GM12878 (cell line): ENCODE measurements at regions not wholly inside any gene's neighbourhood (a gene's known extent, or its start where the extent isn't known, plus 50 kb on each side); places are given as distances from the start of the nearest gene placed in this dataset.

Source experiments
- BHLHE40 ChIP-seq, 2 experiments: fragments of 450-650 bp in 1 of 2; IDR thresholded peaks; 2 replicates each; pipeline ENCODE4 v1.6.1; 2011 to 2017; ENCODE audit warnings: low read depth in 2 of 2, borderline replicate concordance in 1 of 2, improper control_type of control experiment in 1 of 2, low read length in 1 of 2, mild to moderate bottlenecking in 1 of 2
- BMI1 ChIP-seq: fragments of 450-650 bp; IDR thresholded peaks from 2 replicates; pipeline ENCODE4 v1.6.1; 2016; ENCODE audit warnings: mild to moderate bottlenecking, moderate library complexity, borderline replicate concordance
- CEBPB ChIP-seq, 2 experiments: fragments of 150-350 bp in 1 of 2; IDR thresholded peaks; 2 replicates each; pipeline ENCODE4 v1.6.1; 2012 to 2014; ENCODE audit warnings: low read depth in 2 of 2, low read length in 2 of 2, borderline replicate concordance in 1 of 2, inconsistent platforms in 1 of 2
- EGR1 ChIP-seq, 2 experiments: IDR thresholded peaks; 1 replicate in 1 of 2; 2 replicates in 1 of 2; pipeline ENCODE4 v1.6.1; 2011 to 2012; ENCODE audit warnings: low read depth in 2 of 2, low read length in 2 of 2, borderline replicate concordance in 1 of 2, mild to moderate bottlenecking in 1 of 2, moderate library complexity in 1 of 2
- EZH2 ChIP-seq: IDR thresholded peaks from 2 replicates; pipeline ENCODE4 v1.6.1; 2012; ENCODE audit warnings: low read depth, mild to moderate bottlenecking, control low read depth, inconsistent platforms, low read length, borderline replicate concordance; ENCODE audit not compliant: control insufficient read depth
- IRF3 ChIP-seq: fragments of 450-650 bp; IDR thresholded peaks from 2 replicates; pipeline ENCODE4 v1.6.1; 2014; ENCODE audit warnings: mild to moderate bottlenecking
- KAT2A ChIP-seq: conservative IDR thresholded peaks from 2 replicates; pipeline ENCODE4 v1.6.1; 2011; ENCODE audit warnings: low read depth, low read length; ENCODE audit not compliant: control insufficient read depth
- KDM1A ChIP-seq: fragments of 200-600 bp; sonication (generic); IDR thresholded peaks from 2 replicates; pipeline ENCODE4 v1.6.1; 2016; ENCODE audit warnings: borderline replicate concordance
- MEF2B ChIP-seq: fragments of 450-650 bp; IDR thresholded peaks from 2 replicates; pipeline ENCODE4 v1.6.1; 2018; ENCODE audit warnings: mild to moderate bottlenecking, moderate library complexity; ENCODE audit not compliant: partially characterized antibody, poor library complexity, severe bottlenecking
- NFYB ChIP-seq: IDR thresholded peaks from 2 replicates; pipeline ENCODE4 v1.6.1; 2011; ENCODE audit warnings: low read depth, mild to moderate bottlenecking, low read length, improper control_type of control experiment, moderate library complexity; ENCODE audit not compliant: insufficient read depth
- NR2C1 ChIP-seq: fragments of 450-650 bp; IDR thresholded peaks from 2 replicates; pipeline ENCODE4 v1.6.1; 2017; ENCODE audit warnings: antibody characterized with exemption, mild to moderate bottlenecking, moderate library complexity
- PAX5 ChIP-seq: IDR thresholded peaks from 2 replicates; pipeline ENCODE4 v1.6.1; 2011; ENCODE audit warnings: low read depth, low read length, borderline replicate concordance
- PML ChIP-seq: IDR thresholded peaks from 2 replicates; pipeline ENCODE4 v1.6.1; 2012; ENCODE audit warnings: low read length, inconsistent platforms
- RCOR1 ChIP-seq: conservative IDR thresholded peaks from 2 replicates; pipeline ENCODE4 v1.6.1; 2012; ENCODE audit warnings: low read depth, low read length, improper control_type of control experiment
- SIN3A ChIP-seq: IDR thresholded peaks from 2 replicates; pipeline ENCODE4 v1.6.1; 2012; ENCODE audit warnings: low read depth, low read length, improper control_type of control experiment
- SIX5 ChIP-seq: IDR thresholded peaks from 2 replicates; pipeline ENCODE4 v1.6.1; 2011; ENCODE audit warnings: mild to moderate bottlenecking, low read depth, low read length, moderate library complexity; ENCODE audit not compliant: severe bottlenecking
- SP1 ChIP-seq: IDR thresholded peaks from one replicate; pipeline ENCODE4 v1.6.1; 2011; ENCODE audit warnings: low read depth, low read length
- SPI1 ChIP-seq: IDR thresholded peaks from 2 replicates; pipeline ENCODE4 v1.6.1; 2011; ENCODE audit warnings: low read depth, mild to moderate bottlenecking, low read length, moderate library complexity, borderline replicate concordance; ENCODE audit not compliant: insufficient read depth
- USF2 ChIP-seq: IDR thresholded peaks from 2 replicates; pipeline ENCODE4 v1.6.1; 2011; ENCODE audit warnings: low read depth, low read length, improper control_type of control experiment, borderline replicate concordance
- WRNIP1 ChIP-seq: IDR thresholded peaks from 2 replicates; pipeline ENCODE4 v1.6.1; 2011; ENCODE audit warnings: low read depth, low read length, improper control_type of control experiment, borderline replicate concordance
- YBX1 ChIP-seq: fragments of 450-650 bp; IDR thresholded peaks from 2 replicates; pipeline ENCODE4 v1.6.1; 2016; ENCODE audit warnings: antibody characterized with exemption
- ZNF207 ChIP-seq: fragments of 450-650 bp; IDR thresholded peaks from 2 replicates; pipeline ENCODE4 v1.6.1; 2014; ENCODE audit warnings: antibody characterized with exemption, mild to moderate bottlenecking, borderline replicate concordance
- TF ChIP-seq, protein P1 (sequence below): IDR thresholded peaks from 2 replicates; pipeline ENCODE4 v1.6.1; 2011; ENCODE audit warnings: borderline replicate concordance, low read depth, mild to moderate bottlenecking, moderate library complexity, low read length; ENCODE audit not compliant: insufficient read depth, poor library complexity, severe bottlenecking
- TF ChIP-seq, protein P2 (sequence below): fragments of 450-650 bp; IDR thresholded peaks from 2 replicates; pipeline ENCODE4 v1.6.1; 2017; ENCODE audit warnings: mild to moderate bottlenecking, low read depth, inconsistent platforms; ENCODE audit not compliant: poor library complexity, severe bottlenecking

DNA sequence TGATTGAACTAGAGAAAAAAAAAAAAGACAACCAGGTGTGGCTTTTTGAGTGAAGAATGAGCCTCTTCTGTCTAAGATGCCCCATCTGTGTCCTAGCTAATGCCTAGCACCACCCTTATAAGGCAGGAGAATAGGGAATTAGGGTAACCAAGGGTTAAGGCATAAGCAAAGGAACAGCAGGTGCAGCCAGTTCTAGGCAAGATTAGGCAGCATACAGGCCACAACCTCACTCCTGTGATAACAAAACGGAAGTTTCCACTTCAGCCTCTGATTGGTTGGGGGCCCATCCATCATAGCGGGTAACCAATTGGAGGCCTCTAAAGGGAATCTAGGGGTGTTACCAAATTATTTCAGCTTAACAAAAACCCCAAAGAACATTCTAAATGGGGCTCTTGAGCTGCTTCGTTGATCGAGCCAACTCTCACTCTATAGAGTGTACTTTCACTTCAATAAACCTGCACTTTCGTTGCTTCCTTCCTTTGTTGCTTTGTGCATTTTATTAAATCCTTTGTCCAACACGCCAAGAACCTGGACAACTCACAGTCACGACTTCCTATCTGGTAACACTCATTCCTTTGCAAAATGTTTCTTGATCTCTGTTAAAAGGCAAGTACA lies 61.9 kb upstream of the TAGAP start (continued):
- TF ChIP-seq NFYB (peak; percentile 98), BMI1 (no peak), SPI1 (peak; percentile 12; the same call in 1 of the 2 replicates), SIX5 (peak; percentile 11), IRF3 (peak; percentile 92), NR2C1 (no peak), CEBPB (IDR thresholded peaks at IDR 0.05; ENCODE audit: borderline replicate concordance in 1 of 2, low read depth in 2 of 2, low read length in 2 of 2) (no peak), KAT2A (no peak), SP1 (peak; percentile 96), SIN3A (no peak), RCOR1 (no peak), ZNF207 (no peak), WRNIP1 (no peak), PAX5 (no peak), USF2 (no peak), MEF2B (no peak), YBX1 (no peak), EGR1 (IDR thresholded peaks at IDR 0.05; ENCODE audit: borderline replicate concordance in 1 of 2, low read depth in 2 of 2, low read length in 2 of 2) (no peak), EZH2 (no peak), PML (0 out of 2 replicates have a peak, but pooled peaks have one; percentile 44), BHLHE40 (IDR thresholded peaks at IDR 0.05; ENCODE audit: borderline replicate concordance in 1 of 2, low read depth in 2 of 2, low read length in 1 of 2) (peak in 1 of 2 experiments; percentile 42; a peak in 1 of 4 replicates), KDM1A (no peak)
- TF ChIP-seq, protein P1, sequence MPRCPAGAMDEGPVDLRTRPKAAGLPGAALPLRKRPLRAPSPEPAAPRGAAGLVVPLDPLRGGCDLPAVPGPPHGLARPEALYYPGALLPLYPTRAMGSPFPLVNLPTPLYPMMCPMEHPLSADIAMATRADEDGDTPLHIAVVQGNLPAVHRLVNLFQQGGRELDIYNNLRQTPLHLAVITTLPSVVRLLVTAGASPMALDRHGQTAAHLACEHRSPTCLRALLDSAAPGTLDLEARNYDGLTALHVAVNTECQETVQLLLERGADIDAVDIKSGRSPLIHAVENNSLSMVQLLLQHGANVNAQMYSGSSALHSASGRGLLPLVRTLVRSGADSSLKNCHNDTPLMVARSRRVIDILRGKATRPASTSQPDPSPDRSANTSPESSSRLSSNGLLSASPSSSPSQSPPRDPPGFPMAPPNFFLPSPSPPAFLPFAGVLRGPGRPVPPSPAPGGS = no peak
- TF ChIP-seq, protein P2, sequence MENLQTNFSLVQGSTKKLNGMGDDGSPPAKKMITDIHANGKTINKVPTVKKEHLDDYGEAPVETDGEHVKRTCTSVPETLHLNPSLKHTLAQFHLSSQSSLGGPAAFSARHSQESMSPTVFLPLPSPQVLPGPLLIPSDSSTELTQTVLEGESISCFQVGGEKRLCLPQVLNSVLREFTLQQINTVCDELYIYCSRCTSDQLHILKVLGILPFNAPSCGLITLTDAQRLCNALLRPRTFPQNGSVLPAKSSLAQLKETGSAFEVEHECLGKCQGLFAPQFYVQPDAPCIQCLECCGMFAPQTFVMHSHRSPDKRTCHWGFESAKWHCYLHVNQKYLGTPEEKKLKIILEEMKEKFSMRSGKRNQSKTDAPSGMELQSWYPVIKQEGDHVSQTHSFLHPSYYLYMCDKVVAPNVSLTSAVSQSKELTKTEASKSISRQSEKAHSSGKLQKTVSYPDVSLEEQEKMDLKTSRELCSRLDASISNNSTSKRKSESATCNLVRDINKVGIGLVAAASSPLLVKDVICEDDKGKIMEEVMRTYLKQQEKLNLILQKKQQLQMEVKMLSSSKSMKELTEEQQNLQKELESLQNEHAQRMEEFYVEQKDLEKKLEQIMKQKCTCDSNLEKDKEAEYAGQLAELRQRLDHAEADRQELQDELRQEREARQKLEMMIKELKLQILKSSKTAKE = peak; percentile 75
